GM23338 (cell line): ENCODE measurements at regions not wholly inside any gene's neighbourhood (a gene's known extent, or its start where the extent isn't known, plus 50 kb on each side); places are given as distances from the start of the nearest gene placed in this dataset.

Source experiments
- CREB1 ChIP-seq: fragments of 250-450 bp; sonication (Bioruptor Pico); IDR thresholded peaks from 2 replicates; pipeline ENCODE4 v1.5.0; 2020; ENCODE audit warnings: low read depth, mild to moderate bottlenecking, moderate library complexity
- EZH2 ChIP-seq: fragments of 200-600 bp; sonication (generic); IDR thresholded peaks from one replicate; pipeline ENCODE4 v1.8.0; 2017; ENCODE audit warnings: antibody characterized with exemption, mild to moderate bottlenecking, low read depth; ENCODE audit not compliant: unreplicated experiment
- EZH2phosphoT487 ChIP-seq: fragments of 200-600 bp; sonication (generic); IDR thresholded peaks from one replicate; pipeline ENCODE4 v1.8.1; 2018; ENCODE audit warnings: antibody characterized with exemption; ENCODE audit not compliant: unreplicated experiment
- JUNB ChIP-seq: IDR thresholded peaks from one replicate; pipeline ENCODE4 v1.6.1; 2016; ENCODE audit warnings: antibody characterized with exemption; ENCODE audit not compliant: unreplicated experiment
- NANOG ChIP-seq: IDR thresholded peaks from 2 replicates; pipeline ENCODE4 v1.6.1; 2016; ENCODE audit warnings: antibody characterized with exemption, borderline replicate concordance
- POLR2AphosphoS5 ChIP-seq: IDR thresholded peaks from 2 replicates; pipeline ENCODE4 v1.6.1; 2016; ENCODE audit warnings: antibody characterized with exemption, low read depth
- STAT1 ChIP-seq: IDR thresholded peaks from one replicate; pipeline ENCODE4 v1.6.1; 2016; ENCODE audit warnings: antibody characterized with exemption; ENCODE audit not compliant: unreplicated experiment
- ZNF331 ChIP-seq: fragments of 250-450 bp; sonication (Bioruptor Pico); IDR thresholded peaks from 2 replicates; pipeline ENCODE4 v1.5.0; 2020; ENCODE audit warnings: low read depth, mild to moderate bottlenecking, moderate library complexity
- TF ChIP-seq, protein P1 (sequence below), 2 experiments: fragments of 200-600 bp in 1 of 2; sonication (generic) in 1 of 2; conservative IDR thresholded peaks; 2 replicates each; pipeline versions ENCODE4 v1.5.1 to v1.6.1; 2016 to 2017; ENCODE audit warnings: antibody characterized with exemption in 2 of 2, low read depth in 2 of 2, mild to moderate bottlenecking in 2 of 2, moderate library complexity in 1 of 2
- TF ChIP-seq, protein P2 (sequence below): IDR thresholded peaks from one replicate; pipeline ENCODE4 v1.6.1; 2018; ENCODE audit warnings: antibody characterized with exemption; ENCODE audit not compliant: unreplicated experiment
- TF ChIP-seq, protein P3 (sequence below): IDR thresholded peaks from 2 replicates; pipeline ENCODE4 v1.6.1; 2016; ENCODE audit warnings: antibody characterized with exemption

DNA sequence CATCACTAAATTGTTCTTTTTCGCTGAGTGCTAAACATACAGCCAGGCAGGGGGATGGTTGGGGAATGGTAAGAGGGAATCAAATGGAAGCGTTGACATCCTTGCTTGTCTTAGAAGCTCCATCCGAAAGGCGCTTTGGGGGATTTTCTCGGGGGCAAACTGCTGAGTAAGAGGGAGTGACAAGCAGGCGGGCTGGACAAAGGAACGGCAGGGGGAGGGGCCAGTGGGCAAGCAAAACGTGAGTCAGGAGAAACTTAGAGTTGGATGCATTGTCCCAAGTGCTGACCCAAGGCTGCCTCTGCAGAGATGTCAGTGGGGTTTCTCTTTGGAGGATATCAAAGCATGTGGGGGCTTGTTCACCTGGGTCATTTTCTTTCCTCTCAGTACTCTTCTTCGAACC is 480.5 kb downstream of the VRK1 start:
- TF ChIP-seq, protein P1, sequence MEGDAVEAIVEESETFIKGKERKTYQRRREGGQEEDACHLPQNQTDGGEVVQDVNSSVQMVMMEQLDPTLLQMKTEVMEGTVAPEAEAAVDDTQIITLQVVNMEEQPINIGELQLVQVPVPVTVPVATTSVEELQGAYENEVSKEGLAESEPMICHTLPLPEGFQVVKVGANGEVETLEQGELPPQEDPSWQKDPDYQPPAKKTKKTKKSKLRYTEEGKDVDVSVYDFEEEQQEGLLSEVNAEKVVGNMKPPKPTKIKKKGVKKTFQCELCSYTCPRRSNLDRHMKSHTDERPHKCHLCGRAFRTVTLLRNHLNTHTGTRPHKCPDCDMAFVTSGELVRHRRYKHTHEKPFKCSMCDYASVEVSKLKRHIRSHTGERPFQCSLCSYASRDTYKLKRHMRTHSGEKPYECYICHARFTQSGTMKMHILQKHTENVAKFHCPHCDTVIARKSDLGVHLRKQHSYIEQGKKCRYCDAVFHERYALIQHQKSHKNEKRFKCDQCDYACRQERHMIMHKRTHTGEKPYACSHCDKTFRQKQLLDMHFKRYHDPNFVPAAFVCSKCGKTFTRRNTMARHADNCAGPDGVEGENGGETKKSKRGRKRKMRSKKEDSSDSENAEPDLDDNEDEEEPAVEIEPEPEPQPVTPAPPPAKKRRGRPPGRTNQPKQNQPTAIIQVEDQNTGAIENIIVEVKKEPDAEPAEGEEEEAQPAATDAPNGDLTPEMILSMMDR (conservative IDR thresholded peaks at IDR 0.05; ENCODE audit: low read depth in 2 of 2): no peak
- TF ChIP-seq, protein P2, sequence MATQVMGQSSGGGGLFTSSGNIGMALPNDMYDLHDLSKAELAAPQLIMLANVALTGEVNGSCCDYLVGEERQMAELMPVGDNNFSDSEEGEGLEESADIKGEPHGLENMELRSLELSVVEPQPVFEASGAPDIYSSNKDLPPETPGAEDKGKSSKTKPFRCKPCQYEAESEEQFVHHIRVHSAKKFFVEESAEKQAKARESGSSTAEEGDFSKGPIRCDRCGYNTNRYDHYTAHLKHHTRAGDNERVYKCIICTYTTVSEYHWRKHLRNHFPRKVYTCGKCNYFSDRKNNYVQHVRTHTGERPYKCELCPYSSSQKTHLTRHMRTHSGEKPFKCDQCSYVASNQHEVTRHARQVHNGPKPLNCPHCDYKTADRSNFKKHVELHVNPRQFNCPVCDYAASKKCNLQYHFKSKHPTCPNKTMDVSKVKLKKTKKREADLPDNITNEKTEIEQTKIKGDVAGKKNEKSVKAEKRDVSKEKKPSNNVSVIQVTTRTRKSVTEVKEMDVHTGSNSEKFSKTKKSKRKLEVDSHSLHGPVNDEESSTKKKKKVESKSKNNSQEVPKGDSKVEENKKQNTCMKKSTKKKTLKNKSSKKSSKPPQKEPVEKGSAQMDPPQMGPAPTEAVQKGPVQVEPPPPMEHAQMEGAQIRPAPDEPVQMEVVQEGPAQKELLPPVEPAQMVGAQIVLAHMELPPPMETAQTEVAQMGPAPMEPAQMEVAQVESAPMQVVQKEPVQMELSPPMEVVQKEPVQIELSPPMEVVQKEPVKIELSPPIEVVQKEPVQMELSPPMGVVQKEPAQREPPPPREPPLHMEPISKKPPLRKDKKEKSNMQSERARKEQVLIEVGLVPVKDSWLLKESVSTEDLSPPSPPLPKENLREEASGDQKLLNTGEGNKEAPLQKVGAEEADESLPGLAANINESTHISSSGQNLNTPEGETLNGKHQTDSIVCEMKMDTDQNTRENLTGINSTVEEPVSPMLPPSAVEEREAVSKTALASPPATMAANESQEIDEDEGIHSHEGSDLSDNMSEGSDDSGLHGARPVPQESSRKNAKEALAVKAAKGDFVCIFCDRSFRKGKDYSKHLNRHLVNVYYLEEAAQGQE: no peak
- TF ChIP-seq POLR2AphosphoS5: no peak
- TF ChIP-seq EZH2: no peak
- TF ChIP-seq CREB1 (CRISPR knock-in tag): no peak
- TF ChIP-seq EZH2phosphoT487: no peak
- TF ChIP-seq JUNB: no peak
- no peak for TF ChIP-seq NANOG
- TF ChIP-seq ZNF331: no peak
- TF ChIP-seq, protein P3, sequence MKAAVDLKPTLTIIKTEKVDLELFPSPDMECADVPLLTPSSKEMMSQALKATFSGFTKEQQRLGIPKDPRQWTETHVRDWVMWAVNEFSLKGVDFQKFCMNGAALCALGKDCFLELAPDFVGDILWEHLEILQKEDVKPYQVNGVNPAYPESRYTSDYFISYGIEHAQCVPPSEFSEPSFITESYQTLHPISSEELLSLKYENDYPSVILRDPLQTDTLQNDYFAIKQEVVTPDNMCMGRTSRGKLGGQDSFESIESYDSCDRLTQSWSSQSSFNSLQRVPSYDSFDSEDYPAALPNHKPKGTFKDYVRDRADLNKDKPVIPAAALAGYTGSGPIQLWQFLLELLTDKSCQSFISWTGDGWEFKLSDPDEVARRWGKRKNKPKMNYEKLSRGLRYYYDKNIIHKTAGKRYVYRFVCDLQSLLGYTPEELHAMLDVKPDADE: no peak
- no peak for TF ChIP-seq STAT1
